Prostate gland (tissue), 2 donors: ENCODE measurements at regions not wholly inside any gene's neighbourhood (a gene's known extent, or its start where the extent isn't known, plus 50 kb on each side); places are given as distances from the start of the nearest gene placed in this dataset.
A peak's percentile ranks its signal among the peaks of the same experiment; 100 is the strongest.

Source experiments
- DNase-seq: peaks from one replicate; pipeline ENCODE4 v3.0.0-alpha.2; 2019; ENCODE audit warnings: low spot score
- H3K27ac ChIP-seq, 2 donors: fragments of 200-600 bp; sonication (generic); 2 replicates each; pipeline ENCODE4 v1.5.1; 2017 to 2019
- H3K27me3 ChIP-seq: fragments of 200-600 bp; sonication (generic); replicated peaks from 2 replicates; pipeline ENCODE4 v1.5.1; 2019; ENCODE audit not compliant: insufficient read depth
- H3K36me3 ChIP-seq, 2 donors: fragments of 200-600 bp; sonication (generic); 1 replicate in 1 of 2; 2 replicates in 1 of 2; pipeline versions ENCODE4 v1.5.1 to v1.8.1; 2017 to 2019
- H3K4me1 ChIP-seq: fragments of 200-600 bp; sonication (generic); replicated peaks from 2 replicates; pipeline ENCODE4 v1.5.1; 2019
- H3K4me3 ChIP-seq, 2 donors: fragments of 200-600 bp; sonication (generic); 2 replicates each; pipeline ENCODE4 v1.5.1; 2017 to 2019
- H3K9me3 ChIP-seq: fragments of 200-600 bp; sonication (generic); 2 replicates; pipeline ENCODE4 v1.5.1; 2017
- CTCF ChIP-seq, 4 experiments: fragments of 200-600 bp in 2 of 4; fragments of 450-650 bp in 2 of 4; sonication (generic) in 2 of 4; IDR thresholded peaks; 1 replicate in 3 of 4; 2 replicates in 1 of 4; pipeline ENCODE4 v1.5.1; 2016 to 2019; ENCODE audit warnings: antibody characterized with exemption in 4 of 4, mild to moderate bottlenecking in 2 of 4, moderate library complexity in 2 of 4
- POLR2A ChIP-seq: fragments of 450-650 bp; IDR thresholded peaks from one replicate; pipeline ENCODE4 v1.6.1; 2016; ENCODE audit warnings: antibody characterized with exemption, mild to moderate bottlenecking
- POLR2AphosphoS5 ChIP-seq: sonication (generic); formaldehyde crosslinking; IDR thresholded peaks from one replicate; pipeline ENCODE4 v1.6.1; 2017; ENCODE audit warnings: antibody characterized with exemption
- WGBS: methylation state at CpG from one replicate; pipeline ENCODE4 v1.1.5; 2018; 5-methylcytosine and 5-hydroxymethylcytosine counted together
- intact Hi-C: fragments of 100-400 bp; cut with DNase I; formaldehyde crosslinking; loops from one replicate; pipeline ENCODE4 v1.14.2; 2022

GRCh38 chr6:1179571-1180459 lies 132.1 kb upstream of the FOXQ1 start:
- Histone ChIP-seq H3K9me3 (no peaks in the 10 kb centered on the region), H3K27ac (no peak overlapping the region), H3K4me3 (no peak overlapping the region), H3K36me3 (no peaks in the 10 kb centered on the region), H3K27me3 (no peaks in the 10 kb centered on the region), H3K4me1 (no peaks in the 10 kb centered on the region)
- 74% methylated on average over 16 of the region's 16 CpGs for WGBS
- intact Hi-C loops, result no loop called here
- TF ChIP-seq CTCF (IDR thresholded peaks at IDR 0.05) (no peak), POLR2A (no peak), POLR2AphosphoS5 (no peak)
- DNase-seq, result no peak

DNA sequence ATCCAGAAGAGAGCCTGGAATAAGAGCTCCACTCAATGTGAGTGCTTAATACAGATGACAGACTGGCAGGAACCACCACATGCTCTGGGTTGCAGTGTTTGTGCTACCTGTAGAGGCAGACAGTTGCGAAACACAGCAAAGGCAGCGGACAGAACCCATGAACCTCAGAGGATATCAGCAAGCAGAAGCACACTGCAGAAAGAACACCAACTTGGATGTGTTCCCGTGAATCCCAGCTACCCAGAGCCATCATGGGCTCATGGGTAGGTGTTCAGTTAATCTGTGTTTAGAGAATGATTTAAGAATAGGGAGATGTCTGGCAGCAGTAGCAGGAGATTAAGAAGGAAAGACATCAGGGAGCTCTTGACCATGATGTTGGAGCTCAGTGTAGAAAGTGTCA lies 133.3 kb upstream of the FOXQ1 start:
- Histone ChIP-seq H3K36me3 (no peaks in the 10 kb centered on the region), H3K27me3 (no peaks in the 10 kb centered on the region), H3K4me3 (no peak overlapping the region), H3K27ac (no peak overlapping the region), H3K9me3 (no peaks in the 10 kb centered on the region), H3K4me1 (no peaks in the 10 kb centered on the region)
- DNase-seq, result no peak
- no peak for TF ChIP-seq POLR2A
- TF ChIP-seq POLR2AphosphoS5, result no peak
- no peak for TF ChIP-seq CTCF (IDR thresholded peaks at IDR 0.05)
- WGBS, result 87% methylated on average over 3 of the region's 3 CpGs
- intact Hi-C loops, result no loop called here

- no peak overlapping the region for H3K4me3 ChIP-seq
- no peak for TF ChIP-seq POLR2AphosphoS5
- TF ChIP-seq CTCF (IDR thresholded peaks at IDR 0.05), result no peak
- TF ChIP-seq POLR2A, result no peak
- no peak for DNase-seq
- no peaks in the 10 kb centered on the region for H3K4me1 ChIP-seq
- intact Hi-C loops, result no loop called here
- 83% methylated on average over 6 of the region's 6 CpGs for WGBS
- no peaks in the 10 kb centered on the region for H3K36me3 ChIP-seq
- H3K27ac ChIP-seq, result no peak overlapping the region
- no peaks in the 10 kb centered on the region for H3K9me3 ChIP-seq
- no peaks in the 10 kb centered on the region for H3K27me3 ChIP-seq
Observed at GRCh38 chr6:1176567-1176966, 135.3 kb upstream of the FOXQ1 start.

GRCh38 chr6:1175877-1176276 lies 136.0 kb upstream of the FOXQ1 start:
- H3K9me3 ChIP-seq, result no peaks in the 10 kb centered on the region
- no peaks in the 10 kb centered on the region for H3K27me3 ChIP-seq
- H3K27ac ChIP-seq, result no peak overlapping the region
- H3K36me3 ChIP-seq, result no peaks in the 10 kb centered on the region
- H3K4me3 ChIP-seq, result no peak overlapping the region
- WGBS, result 38% methylated on average over 4 of the region's 4 CpGs
- intact Hi-C loops, result no loop called here
- TF ChIP-seq CTCF (IDR thresholded peaks at IDR 0.05) (no peak), POLR2AphosphoS5 (no peak), POLR2A (no peak)
- DNase-seq, result peak; percentile 39
- no peaks in the 10 kb centered on the region for H3K4me1 ChIP-seq

- H3K4me1 ChIP-seq, result no peaks in the 10 kb centered on the region
- intact Hi-C loops, result no loop called here
- no peaks in the 10 kb centered on the region for H3K36me3 ChIP-seq
- no peak for DNase-seq
- TF ChIP-seq CTCF (IDR thresholded peaks at IDR 0.05) (no peak), POLR2AphosphoS5 (no peak), POLR2A (no peak)
- no peaks in the 10 kb centered on the region for H3K27me3 ChIP-seq
- no peaks in the 10 kb centered on the region for H3K9me3 ChIP-seq
- WGBS, result 53% methylated on average over 8 of the region's 8 CpGs
- no peak overlapping the region for H3K4me3 ChIP-seq
- no peak overlapping the region for H3K27ac ChIP-seq
Observed at GRCh38 chr6:1170794-1171193, 141.1 kb upstream of the FOXQ1 start.
